GM12873 (cell line): ENCODE measurements at regions not wholly inside any gene's neighbourhood (a gene's known extent, or its start where the extent isn't known, plus 50 kb on each side); places are given as distances from the start of the nearest gene placed in this dataset.

Source experiments
- TF ChIP-seq, protein P1 (sequence below): IDR thresholded peaks from 2 replicates; pipeline ENCODE4 v1.5.1; 2012; ENCODE audit warnings: low read depth, mild to moderate bottlenecking, moderate library complexity, low read length, control low read depth; ENCODE audit not compliant: insufficient read depth; ENCODE audit errors: missing control alignments

- TF ChIP-seq, protein P1, sequence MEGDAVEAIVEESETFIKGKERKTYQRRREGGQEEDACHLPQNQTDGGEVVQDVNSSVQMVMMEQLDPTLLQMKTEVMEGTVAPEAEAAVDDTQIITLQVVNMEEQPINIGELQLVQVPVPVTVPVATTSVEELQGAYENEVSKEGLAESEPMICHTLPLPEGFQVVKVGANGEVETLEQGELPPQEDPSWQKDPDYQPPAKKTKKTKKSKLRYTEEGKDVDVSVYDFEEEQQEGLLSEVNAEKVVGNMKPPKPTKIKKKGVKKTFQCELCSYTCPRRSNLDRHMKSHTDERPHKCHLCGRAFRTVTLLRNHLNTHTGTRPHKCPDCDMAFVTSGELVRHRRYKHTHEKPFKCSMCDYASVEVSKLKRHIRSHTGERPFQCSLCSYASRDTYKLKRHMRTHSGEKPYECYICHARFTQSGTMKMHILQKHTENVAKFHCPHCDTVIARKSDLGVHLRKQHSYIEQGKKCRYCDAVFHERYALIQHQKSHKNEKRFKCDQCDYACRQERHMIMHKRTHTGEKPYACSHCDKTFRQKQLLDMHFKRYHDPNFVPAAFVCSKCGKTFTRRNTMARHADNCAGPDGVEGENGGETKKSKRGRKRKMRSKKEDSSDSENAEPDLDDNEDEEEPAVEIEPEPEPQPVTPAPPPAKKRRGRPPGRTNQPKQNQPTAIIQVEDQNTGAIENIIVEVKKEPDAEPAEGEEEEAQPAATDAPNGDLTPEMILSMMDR = no peak
Measured at GRCh38 chr4:148653681-148654080, 211.5 kb upstream of the NR3C2 start.

GRCh38 chr4:148651991-148652390, 209.8 kb upstream of the NR3C2 start:
- TF ChIP-seq, protein P1 = no peak

GRCh38 chr4:148649652-148650331, 207.6 kb upstream of the NR3C2 start:
- TF ChIP-seq, protein P1 = no peak

- TF ChIP-seq, protein P1 = no peak
Measured at GRCh38 chr4:148643851-148644250, 201.6 kb upstream of the NR3C2 start.

GRCh38 chr4:148642907-148643306, 200.7 kb upstream of the NR3C2 start:
- TF ChIP-seq, protein P1 = no peak

GRCh38 chr4:148634476-148634875, 192.3 kb upstream of the NR3C2 start:
- TF ChIP-seq, protein P1 = no peak

DNA sequence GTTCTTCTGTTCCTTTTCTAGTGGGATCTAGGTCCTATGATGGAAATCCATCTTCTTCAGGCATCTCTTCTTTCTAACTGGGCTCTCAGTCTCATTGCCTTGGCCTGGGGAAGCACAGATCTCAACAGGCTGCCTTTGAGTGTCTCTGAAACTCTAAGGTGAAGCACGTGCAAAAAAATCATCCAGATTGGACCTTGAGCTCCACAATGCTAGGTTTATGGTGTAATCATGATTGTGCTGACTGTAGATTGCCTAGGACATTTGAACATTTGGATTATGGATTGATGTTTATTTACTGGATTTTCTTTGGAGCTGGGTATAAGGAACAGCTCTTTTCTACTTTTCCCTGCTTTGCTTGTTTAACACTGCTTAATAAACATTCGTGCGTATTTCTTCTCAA, 191.5 kb upstream of the NR3C2 start:
- TF ChIP-seq, protein P1 = no peak

GRCh38 chr4:148632476-148632875, 190.3 kb upstream of the NR3C2 start:
- TF ChIP-seq, protein P1 = no peak
